H1 (cell line): ENCODE measurements at regions not wholly inside any gene's neighbourhood (a gene's known extent, or its start where the extent isn't known, plus 50 kb on each side); places are given as distances from the start of the nearest gene placed in this dataset.
A peak's percentile ranks its signal among the peaks of the same experiment; 100 is the strongest.

Source experiments
- CTCF ChIA-PET: fragments of 300-600 bp; sonication (Branson Sonifier 250); formaldehyde crosslinking; loops from one replicate; lab custom pipeline; 2021; ENCODE audit not compliant: partially characterized antibody; lab: Charles Lee
- POLR2A ChIA-PET: fragments of 300-600 bp; sonication (Branson Sonifier 250); formaldehyde crosslinking; loops from one replicate; lab custom pipeline; 2021; ENCODE audit warnings: inconsistent platforms; ENCODE audit not compliant: partially characterized antibody; lab: Charles Lee
- DNase-seq, 2 experiments: peaks; one replicate each; pipeline versions ENCODE4 v3.0.0 to v3.0.0-alpha.2; 2010 to 2022; ENCODE audit warnings: low spot score in 2 of 2, low read depth in 1 of 2, mixed read lengths in 1 of 2
- FAIRE-seq: peaks from 2 replicates; lab custom pipeline; 2011; peaks lifted over from hg19 to GRCh38; lab: Jason Lieb, UNC
- H2AFZ ChIP-seq: 2 replicates; pipeline ENCODE4 v1.8.1; 2012; ENCODE audit warnings: low read length, inconsistent platforms
- H2AK5ac ChIP-seq: 2 replicates; pipeline ENCODE4 v1.6.1; 2013; ENCODE audit warnings: low read depth, low read length
- H2BK120ac ChIP-seq: replicated peaks from 2 replicates; pipeline ENCODE3; 2013; ENCODE audit warnings: low read depth, low read length, inconsistent platforms
- H2BK12ac ChIP-seq: 2 replicates; pipeline ENCODE4 v1.6.1; 2013; ENCODE audit warnings: low read depth, low read length
- H2BK15ac ChIP-seq: 2 replicates; pipeline ENCODE4 v1.6.1; 2013; ENCODE audit warnings: low read length
- H2BK20ac ChIP-seq: 2 replicates; pipeline ENCODE4 v1.6.1; 2013; ENCODE audit warnings: low read length
- H2BK5ac ChIP-seq: 2 replicates; pipeline ENCODE4 v1.6.1; 2013; ENCODE audit warnings: low read depth, low read length
- H3K14ac ChIP-seq: 2 replicates; pipeline ENCODE4 v1.6.1; 2013; ENCODE audit warnings: inconsistent platforms; ENCODE audit not compliant: insufficient read length
- H3K18ac ChIP-seq: 2 replicates; pipeline ENCODE4 v1.6.1; 2013; ENCODE audit warnings: low read length; ENCODE audit errors: extremely low read depth
- H3K23ac ChIP-seq: 2 replicates; pipeline ENCODE4 v1.6.1; 2013; ENCODE audit warnings: inconsistent platforms; ENCODE audit not compliant: insufficient read length
- H3K23me2 ChIP-seq: 2 replicates; pipeline ENCODE4 v1.6.1; 2013; ENCODE audit warnings: low read depth, low read length
- H3K27ac ChIP-seq: 2 replicates; pipeline ENCODE4 v1.6.1; 2011; ENCODE audit warnings: low read depth, low read length, inconsistent platforms
- H3K27me3 ChIP-seq, 4 experiments: replicated peaks in 1 of 4; 1 replicate in 1 of 4; 2 replicates in 3 of 4; pipeline versions ENCODE4 v1.6.1 to v1.8.1; 2011 to 2013; ENCODE audit warnings: low read length in 3 of 4, mild to moderate bottlenecking in 3 of 4, inconsistent platforms in 2 of 4, mixed read lengths in 2 of 4, moderate library complexity in 1 of 4; ENCODE audit not compliant: control insufficient read depth in 3 of 4, insufficient read depth in 3 of 4; ENCODE audit errors: extremely low read depth in 1 of 4
- H3K36me3 ChIP-seq, 4 experiments: 2 replicates each; pipeline versions ENCODE4 v1.6.1 to v1.8.1; 2011 to 2013; ENCODE audit warnings: mild to moderate bottlenecking in 4 of 4, low read length in 3 of 4, moderate library complexity in 2 of 4, control low read depth in 1 of 4, inconsistent platforms in 1 of 4; ENCODE audit not compliant: insufficient read depth in 4 of 4, control insufficient read depth in 2 of 4
- H3K4ac ChIP-seq: replicated peaks from 2 replicates; pipeline ENCODE3; 2013; ENCODE audit warnings: low read length, low read depth, mixed read lengths, inconsistent platforms; ENCODE audit not compliant: insufficient read length
- H3K4me1 ChIP-seq, 4 experiments: replicated peaks in 1 of 4; 1 replicate in 1 of 4; 2 replicates in 3 of 4; pipeline versions ENCODE4 v1.6.1 to v1.8.1; 2011 to 2013; ENCODE audit warnings: low read length in 3 of 4, inconsistent platforms in 2 of 4, mixed read lengths in 1 of 4; ENCODE audit not compliant: insufficient read depth in 4 of 4, control insufficient read depth in 3 of 4
- H3K4me2 ChIP-seq, 2 experiments: 2 replicates each; pipeline versions ENCODE4 v1.6.1 to v1.8.1; 2011 to 2013; ENCODE audit warnings: low read depth in 2 of 2, low read length in 2 of 2, control low read depth in 1 of 2, inconsistent platforms in 1 of 2, mild to moderate bottlenecking in 1 of 2; ENCODE audit not compliant: insufficient read depth in 1 of 2
- H3K4me3 ChIP-seq, 4 experiments: fragments of 200-600, 300-600 bp in 1 of 4; sonication (generic), shearing (Covaris generic), sonication (Bioruptor Twin) in 1 of 4; 2 replicates each; pipeline versions ENCODE4 v1.5.1 to v1.8.1; 2011 to 2016; ENCODE audit warnings: low read length in 4 of 4, low read depth in 3 of 4, control low read depth in 2 of 4, inconsistent platforms in 2 of 4, mild to moderate bottlenecking in 2 of 4, mixed read lengths in 1 of 4, moderate library complexity in 1 of 4; ENCODE audit not compliant: insufficient read depth in 2 of 4; ENCODE audit errors: extremely low read depth in 1 of 4
- H3K56ac ChIP-seq: replicated peaks from 2 replicates; pipeline ENCODE3; 2013; ENCODE audit warnings: low read depth, mild to moderate bottlenecking, mixed read lengths, low read length, inconsistent platforms; ENCODE audit not compliant: insufficient read length
- H3K79me1 ChIP-seq: 2 replicates; pipeline ENCODE4 v1.6.1; 2013; ENCODE audit warnings: low read depth, low read length, control low read depth
- H3K79me2 ChIP-seq, 2 experiments: 2 replicates each; pipeline versions ENCODE4 v1.6.1 to v1.8.1; 2012 to 2013; ENCODE audit warnings: low read length in 2 of 2, mild to moderate bottlenecking in 2 of 2, inconsistent platforms in 1 of 2; ENCODE audit not compliant: insufficient read depth in 2 of 2, control insufficient read depth in 1 of 2
- H3K9ac ChIP-seq, 4 experiments: replicated peaks in 1 of 4; 1 replicate in 1 of 4; 2 replicates in 3 of 4; pipeline versions ENCODE4 v1.6.1 to v1.8.1; 2011 to 2013; ENCODE audit warnings: low read depth in 3 of 4, low read length in 3 of 4, control low read depth in 2 of 4, mild to moderate bottlenecking in 2 of 4, moderate library complexity in 2 of 4, inconsistent platforms in 1 of 4; ENCODE audit errors: extremely low read depth in 1 of 4
- H3K9me3 ChIP-seq, 2 experiments: 2 replicates each; pipeline versions ENCODE4 v1.6.1 to v1.8.1; 2012 to 2013; ENCODE audit warnings: mild to moderate bottlenecking in 2 of 2, moderate library complexity in 2 of 2, control low read depth in 1 of 2, inconsistent platforms in 1 of 2, low read depth in 1 of 2, low read length in 1 of 2, mixed read lengths in 1 of 2; ENCODE audit not compliant: insufficient read depth in 2 of 2
- H4K20me1 ChIP-seq, 2 experiments: replicated peaks in 1 of 2; 2 replicates each; pipeline versions ENCODE3 to v1.8.1; 2011 to 2013; ENCODE audit warnings: inconsistent platforms in 2 of 2, low read length in 2 of 2, mild to moderate bottlenecking in 1 of 2; ENCODE audit not compliant: insufficient read depth in 2 of 2, control insufficient read depth in 1 of 2
- H4K5ac ChIP-seq: 2 replicates; pipeline ENCODE4 v1.6.1; 2013; ENCODE audit warnings: low read length, low read depth, mixed read lengths, inconsistent platforms; ENCODE audit not compliant: insufficient read length
- H4K8ac ChIP-seq: 2 replicates; pipeline ENCODE4 v1.8.0; 2013; ENCODE audit warnings: mild to moderate bottlenecking, moderate library complexity, low read length, inconsistent platforms; ENCODE audit not compliant: insufficient read depth; ENCODE audit errors: extremely low read depth
- H4K91ac ChIP-seq: replicated peaks from 2 replicates; pipeline ENCODE3; 2013; ENCODE audit warnings: low read length, mixed read lengths, inconsistent platforms; ENCODE audit not compliant: insufficient read length
- BRCA1 ChIP-seq: IDR thresholded peaks from 2 replicates; pipeline ENCODE4 v1.6.1; 2012; ENCODE audit warnings: low read depth, low read length, improper control_type of control experiment
- CEBPB ChIP-seq: IDR thresholded peaks from 2 replicates; pipeline ENCODE4 v1.6.1; 2012; ENCODE audit warnings: low read depth, low read length
- CHD2 ChIP-seq: IDR thresholded peaks from 2 replicates; pipeline ENCODE4 v1.6.1; 2012; ENCODE audit warnings: low read length, improper control_type of control experiment
- CTBP2 ChIP-seq: IDR thresholded peaks from 2 replicates; pipeline ENCODE4 v1.7.0; 2011; ENCODE audit warnings: borderline replicate concordance, mild to moderate bottlenecking, moderate library complexity, mixed read lengths, low read length; ENCODE audit not compliant: insufficient read depth, insufficient read length
- SAP30 ChIP-seq: fragments of 300-600 bp; sonication (generic); IDR thresholded peaks from 2 replicates; pipeline ENCODE4 v1.7.1; 2012; ENCODE audit warnings: low read length, moderate library complexity, mild to moderate bottlenecking, inconsistent platforms; ENCODE audit not compliant: insufficient read depth, insufficient replicate concordance
- SIN3A ChIP-seq, 2 experiments: IDR thresholded peaks in 1 of 2; conservative IDR thresholded peaks in 1 of 2; 2 replicates each; pipeline ENCODE4 v1.6.1; 2011 to 2012; ENCODE audit warnings: low read length in 2 of 2, improper control_type of control experiment in 1 of 2, low read depth in 1 of 2, mild to moderate bottlenecking in 1 of 2
- SP4 ChIP-seq: IDR thresholded peaks from 2 replicates; pipeline ENCODE4 v1.6.1; 2012; ENCODE audit warnings: low read length, inconsistent platforms
- TAF7 ChIP-seq: optimal IDR thresholded peaks from 2 replicates; pipeline ENCODE3; 2011; ENCODE audit warnings: low read depth, mild to moderate bottlenecking, inconsistent platforms, low read length, moderate library complexity, borderline replicate concordance
- ZNF274 ChIP-seq: IDR thresholded peaks from 2 replicates; pipeline ENCODE4 v1.7.0; 2012; ENCODE audit warnings: low read length, borderline replicate concordance; ENCODE audit errors: extremely low read depth
- WGBS, 2 experiments: shearing (Covaris generic) in 1 of 2; methylation state at CpG; one replicate each; pipeline versions ENCODE4 v1.1.6 to v1.1.7; 2013 to 2015; ENCODE audit warnings: low lambda C conversion rate in 2 of 2, mixed read lengths in 2 of 2, inconsistent platforms in 1 of 2, low coverage in 1 of 2, missing lambda C conversion rate in 1 of 2; ENCODE audit not compliant: insufficient replicate concordance in 2 of 2, insufficient coverage in 1 of 2, insufficient read length in 1 of 2; ENCODE audit errors: extremely low coverage in 1 of 2, missing lambda C conversion rate in 1 of 2; 5-methylcytosine and 5-hydroxymethylcytosine counted together
- TF ChIP-seq, protein P1 (sequence below): IDR thresholded peaks from 2 replicates; pipeline ENCODE4 v1.6.1; 2012; ENCODE audit warnings: low read length, inconsistent platforms

DNA sequence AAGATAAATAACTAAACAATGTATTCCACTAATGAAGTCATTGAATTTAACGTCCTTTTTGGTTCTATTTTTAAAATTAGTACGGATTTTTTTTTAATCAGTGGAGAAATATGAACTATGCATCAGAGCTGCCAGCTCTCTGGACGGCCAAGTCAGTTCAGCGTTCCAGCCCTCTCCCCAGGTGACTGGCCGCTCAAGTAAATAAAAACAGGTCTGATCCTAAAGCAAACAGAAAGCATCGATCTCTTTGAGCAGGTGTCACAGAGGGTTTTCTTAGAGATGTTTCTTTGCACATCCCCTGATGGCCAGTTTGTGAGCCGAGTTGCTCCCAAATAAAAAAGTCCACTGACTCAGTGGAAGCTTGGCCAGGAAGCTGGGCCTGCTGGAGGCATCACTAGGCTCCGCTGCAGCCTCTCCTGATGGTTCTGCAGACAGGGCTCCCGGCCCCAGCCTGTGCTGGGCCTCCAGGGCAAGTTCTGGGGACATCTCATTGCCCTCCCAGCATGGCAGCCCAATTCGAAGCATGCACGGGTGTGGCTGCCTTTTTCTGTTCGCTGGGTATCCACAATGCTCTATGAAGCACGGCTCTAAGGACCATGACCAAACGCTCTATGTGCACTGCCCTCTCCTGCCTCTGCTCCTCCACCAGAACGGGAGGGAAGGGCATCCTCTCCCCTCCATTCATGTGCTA lies 74.7 kb upstream of the PPP2R2D start:
- Histone ChIP-seq H3K9ac (no peak overlapping the region), H2AK5ac (no peak overlapping the region), H4K5ac (no peak overlapping the region), H3K79me2 (no peaks in the 10 kb centered on the region), H2BK15ac (no peak overlapping the region), H4K91ac (no peak overlapping the region), H3K23ac (no peak overlapping the region), H3K27ac (no peak overlapping the region), H3K4me2 (no peak overlapping the region), H4K8ac (no peak overlapping the region), H3K4me3 (no peak overlapping the region), H3K18ac (no peak overlapping the region), H2AFZ (no peak overlapping the region), H2BK12ac (peak overlapping the region; percentile 50; the same call in 1 of the 2 replicates), H3K23me2 (0 out of 2 replicates have a peak, but pooled peaks cover 1% of the 10 kb centered on the region), H3K27me3 (no peaks in the 10 kb centered on the region; a peak in 1 of 7 replicates), H2BK20ac (peak overlapping the region; percentile 93; the same call in 1 of the 2 replicates), H3K14ac (no peak overlapping the region), H2BK120ac (no peak overlapping the region), H3K36me3 (no peaks in the 10 kb centered on the region), H3K4me1 (peaks cover 3 to 11% (median 8%) of the 10 kb centered on the region in 4 experiments), H3K4ac (no peak overlapping the region), H3K79me1 (no peaks in the 10 kb centered on the region), H2BK5ac (no peak overlapping the region), H3K9me3 (no peaks in the 10 kb centered on the region), H3K56ac (no peak overlapping the region), H4K20me1 (no peaks in the 10 kb centered on the region)
- ChIA-PET CTCF (interaction anchor here (0.6 to 1.0 kb wide), 3 partner anchors 309 to 556 kb away, joined by 3 read pairs; no protein-coding TSS in a partner anchor), POLR2A (interaction anchor here (1.1 kb wide), 1 partner anchor 10 kb away, joined by 3 read pairs; no protein-coding TSS in a partner anchor)
- WGBS, 2 experiments: 89% methylated on average over 15 of the region's 15 CpGs; no CpG with 5 or more reads in 1 of the 2 experiments
- FAIRE-seq: no peak
- no peak for DNase-seq
- TF ChIP-seq SAP30: no peak
- TF ChIP-seq CEBPB: no peak
- no peak for TF ChIP-seq ZNF274
- no peak for TF ChIP-seq CTBP2
- no peak for TF ChIP-seq TAF7
- TF ChIP-seq CHD2: no peak
- TF ChIP-seq SIN3A (conservative IDR thresholded peaks at IDR 0.05 in 1 of 2, IDR thresholded peaks at IDR 0.05 in 1 of 2; ENCODE audit: low read depth in 1 of 2, low read length in 2 of 2): no peak
- TF ChIP-seq, protein P1, sequence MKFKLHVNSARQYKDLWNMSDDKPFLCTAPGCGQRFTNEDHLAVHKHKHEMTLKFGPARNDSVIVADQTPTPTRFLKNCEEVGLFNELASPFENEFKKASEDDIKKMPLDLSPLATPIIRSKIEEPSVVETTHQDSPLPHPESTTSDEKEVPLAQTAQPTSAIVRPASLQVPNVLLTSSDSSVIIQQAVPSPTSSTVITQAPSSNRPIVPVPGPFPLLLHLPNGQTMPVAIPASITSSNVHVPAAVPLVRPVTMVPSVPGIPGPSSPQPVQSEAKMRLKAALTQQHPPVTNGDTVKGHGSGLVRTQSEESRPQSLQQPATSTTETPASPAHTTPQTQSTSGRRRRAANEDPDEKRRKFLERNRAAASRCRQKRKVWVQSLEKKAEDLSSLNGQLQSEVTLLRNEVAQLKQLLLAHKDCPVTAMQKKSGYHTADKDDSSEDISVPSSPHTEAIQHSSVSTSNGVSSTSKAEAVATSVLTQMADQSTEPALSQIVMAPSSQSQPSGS: no peak
- TF ChIP-seq SP4: no peak
- TF ChIP-seq BRCA1: no peak
